K562 (cell line): ENCODE measurements at regions not wholly inside any gene's neighbourhood (a gene's known extent, or its start where the extent isn't known, plus 50 kb on each side); places are given as distances from the start of the nearest gene placed in this dataset.

Source experiments
- BCLAF1 ChIP-seq, 2 experiments: fragments of 450-650 bp in 1 of 2; IDR thresholded peaks; 2 replicates each; pipeline ENCODE4 v1.6.1; 2011 to 2017; ENCODE audit warnings: low read depth in 2 of 2, antibody characterized with exemption in 1 of 2, borderline replicate concordance in 1 of 2, low read length in 1 of 2, mild to moderate bottlenecking in 1 of 2, mixed read lengths in 1 of 2; ENCODE audit not compliant: control insufficient read depth in 1 of 2
- BRD9 ChIP-seq: fragments of 450-650 bp; IDR thresholded peaks from 2 replicates; pipeline ENCODE4 v1.6.1; 2018; ENCODE audit warnings: low read depth; ENCODE audit not compliant: partially characterized antibody
- CREM ChIP-seq: IDR thresholded peaks from 2 replicates; pipeline ENCODE4 v1.6.1; 2014; ENCODE audit warnings: antibody characterized with exemption, low read depth
- DDX20 ChIP-seq: fragments of 450-650 bp; IDR thresholded peaks from 2 replicates; pipeline ENCODE4 v1.6.1; 2016; ENCODE audit warnings: missing genetic modification characterization, low read depth, mild to moderate bottlenecking, missing compliant biosample characterization, moderate library complexity
- HMG20A ChIP-seq: fragments of 450-650 bp; formaldehyde crosslinking; conservative IDR thresholded peaks from 2 replicates; pipeline ENCODE4 v1.4.0; 2020; ENCODE audit warnings: mild to moderate bottlenecking, mixed read lengths
- HNRNPUL1 ChIP-seq: fragments of 200-400 bp; formaldehyde crosslinking; IDR thresholded peaks from 2 replicates; pipeline ENCODE4 v1.6.1; 2017; ENCODE audit warnings: low read length
- MBD2 ChIP-seq: sonication (generic); IDR thresholded peaks from 2 replicates; pipeline ENCODE4 v1.6.1; 2016; ENCODE audit warnings: low read depth, borderline replicate concordance
- POLR2AphosphoS2 ChIP-seq: IDR thresholded peaks from 2 replicates; pipeline ENCODE4 v1.6.1; 2012; ENCODE audit warnings: low read length, improper control_type of control experiment
- PTRF ChIP-seq: fragments of 450-650 bp; IDR thresholded peaks from 2 replicates; pipeline ENCODE4 v1.6.1; 2016; ENCODE audit warnings: mild to moderate bottlenecking, missing genetic modification characterization, missing compliant biosample characterization
- RB1 ChIP-seq: fragments of 450-650 bp; IDR thresholded peaks from 2 replicates; pipeline ENCODE4 v1.6.1; 2017; ENCODE audit warnings: low read depth, mild to moderate bottlenecking
- TARDBP ChIP-seq: fragments of 450-650 bp; IDR thresholded peaks from 2 replicates; pipeline ENCODE4 v1.6.1; 2016

GRCh38 chr5:96588539-96588938, 73.6 kb upstream of the CAST start (continued):
- TF ChIP-seq BCLAF1 (IDR thresholded peaks at IDR 0.05; ENCODE audit: borderline replicate concordance in 1 of 2, control insufficient read depth in 1 of 2, low read depth in 2 of 2, low read length in 1 of 2) = no peak
- no peak for TF ChIP-seq BRD9
- no peak for TF ChIP-seq PTRF (tag)
- TF ChIP-seq HMG20A (CRISPR knock-in tag) = no peak
- no peak for TF ChIP-seq DDX20 (tag)
- TF ChIP-seq HNRNPUL1 = no peak
- no peak for TF ChIP-seq RB1
- TF ChIP-seq POLR2AphosphoS2 = no peak
- TF ChIP-seq CREM = no peak
- no peak for TF ChIP-seq TARDBP
- no peak for TF ChIP-seq MBD2
